NT2/D1 (cell line): ENCODE measurements at regions not wholly inside any gene's neighbourhood (a gene's known extent, or its start where the extent isn't known, plus 50 kb on each side); places are given as distances from the start of the nearest gene placed in this dataset.

ENCODE experiments used
- YY1 ChIP-seq: IDR thresholded peaks from 2 replicates; pipeline ENCODE4 v1.6.1; 2011; ENCODE audit not compliant: insufficient read length, insufficient read depth
- ZNF274 ChIP-seq: IDR thresholded peaks from 2 replicates; pipeline ENCODE4 v1.6.1; 2011; ENCODE audit warnings: mild to moderate bottlenecking, low read depth, low read length

GRCh38 chrX:33457102-33457501 lies 245.8 kb upstream of the DMD start:
- TF ChIP-seq ZNF274: no peak
- TF ChIP-seq YY1: no peak
